GM21526 (cell line): ENCODE measurements at regions not wholly inside any gene's neighbourhood (a gene's known extent, or its start where the extent isn't known, plus 50 kb on each side); places are given as distances from the start of the nearest gene placed in this dataset.

ENCODE experiments used
- ATAC-seq: cut with Tn5 transposase; IDR thresholded peaks from one replicate; pipeline ENCODE4 v1.9.1; 2021; ENCODE audit warnings: moderate library complexity; ENCODE audit not compliant: unreplicated experiment, low FRiP score

GRCh38 chr11:23974601-23975000 is 522.3 kb upstream of the LUZP2 start:
- ATAC-seq = no peak

DNA sequence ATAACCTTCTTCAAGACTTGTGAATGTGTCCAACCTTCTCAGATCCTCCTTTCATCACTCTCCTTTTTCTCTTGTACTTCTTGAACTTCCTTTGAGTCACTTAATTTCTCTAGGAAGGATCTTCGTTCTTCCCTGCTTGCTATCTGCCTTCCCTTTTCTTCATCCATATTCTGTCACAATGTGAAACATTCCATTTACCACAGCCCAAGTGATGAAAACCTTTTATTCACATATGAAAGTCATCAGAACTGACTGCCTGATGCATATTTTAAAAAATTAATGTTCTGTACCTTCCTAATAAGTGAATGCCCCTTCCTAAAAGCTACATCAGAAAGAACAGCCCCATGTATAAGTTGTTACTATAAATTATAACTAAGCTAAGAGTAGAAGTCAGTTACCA is 520.4 kb upstream of the LUZP2 start:
- no peak for ATAC-seq

DNA sequence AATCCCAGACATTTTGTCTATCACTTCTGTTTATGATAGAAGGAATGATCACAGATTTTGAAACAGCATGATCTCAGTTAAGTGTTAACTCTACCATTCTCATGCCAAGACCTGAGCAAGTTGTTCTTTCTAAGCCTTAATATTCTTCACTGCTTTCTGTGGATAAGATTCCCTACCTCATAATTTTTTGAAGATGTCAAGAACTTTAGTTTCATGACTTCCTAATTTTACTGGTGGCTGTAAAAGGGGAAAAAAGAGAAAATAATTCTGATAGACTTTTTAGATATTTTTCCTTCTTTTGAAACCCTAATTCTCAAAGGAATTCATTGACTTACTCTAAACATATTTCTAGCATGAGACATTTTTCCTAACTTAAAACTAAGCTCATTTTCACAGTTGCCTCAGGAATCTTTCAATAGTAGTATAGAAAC is 520.0 kb upstream of the LUZP2 start:
- ATAC-seq = no peak

- ATAC-seq = no peak
These were observed 508.4 kb upstream of the LUZP2 start for GRCh38 chr11:23988381-23989006.

DNA sequence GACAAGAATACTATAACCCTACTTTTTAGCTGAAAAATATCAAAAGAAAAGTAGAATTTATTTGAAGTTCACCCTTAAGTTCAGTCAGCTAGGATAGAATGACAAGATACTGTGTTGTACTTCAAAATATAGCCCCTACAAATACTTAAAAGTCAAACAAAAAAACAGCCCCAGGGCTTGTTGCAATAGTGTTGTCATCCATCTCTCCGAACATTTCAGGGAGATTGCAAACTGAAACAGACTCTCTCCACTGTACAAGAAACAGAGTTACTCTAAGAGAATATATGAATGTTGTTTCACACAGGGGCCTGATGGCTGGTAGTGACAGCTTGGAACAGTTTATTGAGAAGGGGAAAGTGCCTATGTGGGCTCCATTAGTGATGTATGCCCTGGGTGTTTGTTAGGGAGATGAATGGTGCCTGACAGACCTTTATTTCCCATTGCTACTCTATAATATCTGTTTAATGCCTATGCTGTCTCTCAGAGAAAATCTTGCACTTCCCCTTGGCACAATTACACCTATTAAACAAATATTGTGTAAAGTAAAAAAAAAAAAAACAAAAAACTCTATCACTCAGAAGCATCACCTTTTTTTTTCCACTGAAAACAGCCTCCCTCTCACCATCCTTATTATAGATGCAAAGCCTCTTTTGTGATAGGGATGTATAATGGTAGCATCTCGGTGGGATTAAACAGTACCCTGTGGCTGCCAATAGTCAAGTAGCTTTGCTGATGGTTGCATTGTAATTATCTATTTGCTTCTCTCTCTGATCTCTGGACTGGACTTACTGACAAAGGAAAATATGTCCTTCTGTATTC is 506.3 kb upstream of the LUZP2 start:
- ATAC-seq = no peak

DNA sequence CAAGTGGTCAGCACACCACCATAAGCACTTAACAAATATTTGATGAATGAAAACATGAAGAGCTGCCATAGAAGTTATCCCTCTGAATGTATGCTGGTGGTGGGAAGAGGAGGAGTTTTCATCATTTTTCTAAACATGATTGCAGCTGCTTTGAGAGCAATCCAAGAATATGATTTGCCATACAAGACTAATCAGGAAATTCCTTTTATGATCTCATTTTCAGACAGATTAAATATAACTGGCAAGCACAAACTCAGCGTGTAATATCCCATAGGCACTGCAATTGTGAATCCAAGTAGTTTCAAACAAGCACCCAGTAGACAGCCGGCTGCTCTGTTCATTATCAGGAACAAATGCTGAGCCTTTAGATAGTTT is 505.7 kb upstream of the LUZP2 start:
- ATAC-seq = no peak

- no peak for ATAC-seq
These were observed 501.0 kb upstream of the LUZP2 start for GRCh38 chr11:23995891-23996290.

GRCh38 chr11:23997356-23997755 is 499.5 kb upstream of the LUZP2 start:
- ATAC-seq = no peak

GRCh38 chr11:24005202-24005876 is 491.5 kb upstream of the LUZP2 start:
- ATAC-seq = no peak

- no peak for ATAC-seq
These were observed 453.0 kb upstream of the LUZP2 start for GRCh38 chr11:24043842-24044241.

DNA sequence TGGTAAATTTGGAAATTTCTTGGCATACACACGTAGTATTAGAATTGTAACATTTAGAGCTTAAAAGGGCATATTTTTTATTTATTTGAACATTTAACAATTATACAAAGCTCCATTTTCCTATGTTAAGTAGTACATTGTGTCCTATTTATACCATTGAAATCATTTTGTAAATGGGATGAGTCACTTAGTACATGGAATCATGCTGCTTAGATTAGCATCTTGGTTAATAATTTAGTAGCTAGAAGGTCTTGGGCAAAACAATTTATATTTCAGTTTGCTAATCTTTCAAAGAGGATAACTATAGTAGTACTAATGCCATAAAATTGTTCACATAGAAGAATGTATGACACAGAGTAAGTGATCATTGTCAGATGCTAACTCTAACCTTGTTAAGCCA is 450.1 kb upstream of the LUZP2 start:
- no peak for ATAC-seq

- no peak for ATAC-seq
These were observed 440.8 kb upstream of the LUZP2 start for GRCh38 chr11:24056051-24056450.

- no peak for ATAC-seq
These were observed 436.7 kb upstream of the LUZP2 start for GRCh38 chr11:24060125-24060524.

DNA sequence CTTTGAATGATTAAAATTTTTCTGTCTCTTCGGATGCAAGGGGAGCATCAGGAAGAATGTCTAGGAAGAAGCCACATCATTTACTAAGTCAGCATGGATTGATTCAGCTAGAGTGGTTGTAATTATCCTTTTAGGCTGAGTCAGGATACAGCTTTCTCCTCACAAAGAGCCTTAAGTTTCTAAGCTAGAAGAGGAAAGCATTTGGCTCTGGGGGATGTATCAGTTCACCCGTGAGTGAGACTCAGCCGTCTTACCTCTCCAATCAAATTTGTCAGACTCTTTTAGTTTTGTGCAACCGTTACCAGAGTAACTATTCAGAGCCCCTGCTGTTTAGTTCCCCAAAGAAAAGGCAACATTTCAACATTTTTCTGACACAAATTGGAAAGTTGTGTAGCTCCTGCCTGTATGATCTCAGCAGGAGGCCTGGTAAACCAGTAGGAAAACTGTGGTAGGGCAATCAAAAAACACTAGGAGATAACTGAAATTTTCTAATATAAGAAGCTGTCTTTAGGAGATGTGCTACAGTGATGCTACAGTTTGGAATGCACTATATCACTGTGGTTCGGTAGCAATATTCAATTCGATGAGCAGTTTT is 432.4 kb upstream of the LUZP2 start:
- ATAC-seq = no peak

GRCh38 chr11:24068197-24068596 is 428.7 kb upstream of the LUZP2 start:
- ATAC-seq = no peak

DNA sequence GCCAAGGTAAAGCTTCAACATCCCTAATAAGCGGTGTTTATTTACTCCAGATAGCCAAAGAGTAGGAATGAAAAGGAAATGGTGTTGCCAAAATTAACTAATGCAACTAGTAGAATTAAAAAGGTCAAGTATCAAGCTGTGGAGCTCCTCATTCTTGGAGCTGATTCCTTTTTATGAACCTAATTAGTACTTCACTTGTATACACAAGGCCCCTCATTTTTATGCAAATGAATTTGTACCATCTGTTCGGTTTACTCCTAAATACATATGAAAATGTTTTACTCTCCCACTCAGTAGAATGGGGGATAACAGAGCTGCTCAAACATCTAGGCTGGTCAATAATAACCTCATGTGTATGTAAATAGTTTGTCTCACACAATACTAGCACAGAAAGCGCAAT is 426.4 kb upstream of the LUZP2 start:
- ATAC-seq = no peak

DNA sequence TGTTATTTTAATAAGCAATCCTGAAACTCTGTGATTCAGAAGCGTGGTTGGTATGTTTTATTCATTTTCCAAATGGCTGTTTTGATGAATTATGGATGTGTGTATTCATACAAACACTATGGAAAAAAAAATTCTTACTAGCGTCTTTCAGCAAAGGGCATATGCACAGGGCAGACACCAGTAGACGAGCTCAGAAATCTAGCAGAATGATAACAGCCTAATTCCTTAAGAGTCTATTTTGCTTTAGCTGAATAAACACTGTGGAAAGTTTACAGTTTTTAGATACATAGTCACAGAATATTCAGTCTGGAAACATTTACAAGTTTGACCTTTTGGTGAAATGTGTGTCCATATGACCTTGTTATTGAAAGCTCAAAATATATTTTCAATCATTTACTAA is 418.8 kb upstream of the LUZP2 start:
- ATAC-seq = no peak

DNA sequence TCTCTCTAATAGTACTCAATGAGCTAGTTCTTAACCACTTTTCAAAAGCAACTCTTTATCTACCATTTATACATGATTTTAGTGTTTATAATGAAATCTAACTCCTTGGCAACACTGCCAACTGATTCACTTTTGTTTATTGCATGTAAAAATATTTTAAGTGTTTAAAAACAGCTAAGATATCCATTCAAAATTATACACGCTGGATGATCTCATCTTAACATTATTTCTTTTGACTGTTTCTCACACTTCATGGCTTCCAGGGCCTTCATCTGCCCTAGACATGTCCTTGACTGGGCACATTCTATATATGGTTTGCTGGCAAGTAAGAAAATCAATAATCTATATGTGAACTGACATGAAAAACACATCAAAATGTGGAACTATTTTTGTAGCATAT is 414.6 kb upstream of the LUZP2 start:
- ATAC-seq = no peak

DNA sequence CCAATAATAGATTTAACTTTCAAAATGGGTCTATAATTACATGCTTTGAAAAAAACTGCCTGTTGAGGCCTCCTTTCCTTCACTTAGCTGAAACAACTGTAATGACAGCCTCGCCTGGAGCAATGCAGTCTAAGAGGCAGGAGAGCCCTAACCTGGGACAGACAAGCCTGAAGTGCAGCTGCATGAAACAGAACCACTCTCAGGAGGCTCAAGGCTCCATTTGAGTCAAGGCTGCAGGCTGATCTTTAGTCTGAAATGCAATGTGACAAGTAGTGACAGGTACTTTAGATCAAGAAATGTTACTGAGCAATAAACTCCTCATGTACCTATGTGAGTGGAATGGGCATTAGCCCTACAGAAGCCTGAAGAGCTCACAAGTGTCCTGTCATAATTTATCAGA is 414.0 kb upstream of the LUZP2 start:
- ATAC-seq = no peak

DNA sequence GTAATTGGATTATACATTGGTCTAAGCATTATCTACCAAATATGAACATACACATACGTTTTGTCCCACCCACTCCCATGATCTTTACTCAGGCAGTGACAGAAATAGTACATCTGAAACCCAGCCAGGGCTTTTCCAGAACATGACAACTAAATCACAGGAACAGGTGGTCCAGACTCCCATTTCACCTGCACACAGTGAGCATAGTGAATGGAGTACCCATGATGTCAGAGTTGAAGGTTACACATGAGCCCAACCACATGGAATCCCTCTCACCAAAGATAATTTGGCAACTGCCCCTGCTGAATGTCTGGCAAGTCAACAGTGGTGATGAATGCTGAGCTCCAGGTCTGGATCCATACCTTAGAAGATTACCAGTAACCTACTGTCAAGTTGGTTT is 411.9 kb upstream of the LUZP2 start:
- ATAC-seq = no peak

- no peak for ATAC-seq
These were observed 409.9 kb upstream of the LUZP2 start for GRCh38 chr11:24086921-24087320.
